NB4 (cell line): ENCODE measurements at regions not wholly inside any gene's neighbourhood (a gene's known extent, or its start where the extent isn't known, plus 50 kb on each side); places are given as distances from the start of the nearest gene placed in this dataset.

ENCODE experiments used
- MYC ChIP-seq: IDR thresholded peaks from 2 replicates; pipeline ENCODE4 v1.6.1; 2011; ENCODE audit warnings: low read depth, low read length
- POLR2A ChIP-seq: IDR thresholded peaks from 2 replicates; pipeline ENCODE4 v1.6.1; 2011; ENCODE audit warnings: mild to moderate bottlenecking; ENCODE audit not compliant: insufficient read length; ENCODE audit errors: extremely low read depth
- TF ChIP-seq, protein P1 (sequence below): IDR thresholded peaks from one replicate; pipeline ENCODE4 v1.5.1; 2012; ENCODE audit warnings: low read depth, low read length
- TF ChIP-seq, protein P2 (sequence below): IDR thresholded peaks from 2 replicates; pipeline ENCODE4 v1.6.1; 2011; ENCODE audit warnings: low read depth, low read length

DNA sequence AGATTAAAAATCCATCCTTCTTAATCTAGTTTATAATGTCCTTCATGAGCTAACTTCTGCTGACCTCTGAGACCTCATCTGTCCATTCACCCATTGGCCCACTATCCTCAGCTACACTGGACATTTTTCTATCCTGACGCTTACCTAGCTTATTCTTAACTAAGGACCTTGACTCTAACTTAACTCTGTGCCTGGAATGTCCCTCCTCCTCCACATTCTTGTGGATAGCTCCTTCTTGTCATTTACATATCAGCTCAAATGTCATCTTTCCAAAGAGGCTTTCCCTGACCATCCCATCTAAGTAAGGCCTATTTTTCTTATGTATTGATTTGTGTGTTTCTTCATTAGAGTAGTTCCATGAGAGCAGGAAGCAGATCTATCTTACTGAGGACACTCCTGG is 54.7 kb downstream of the ATXN3L start:
- TF ChIP-seq POLR2A, result no peak
- TF ChIP-seq, protein P1, sequence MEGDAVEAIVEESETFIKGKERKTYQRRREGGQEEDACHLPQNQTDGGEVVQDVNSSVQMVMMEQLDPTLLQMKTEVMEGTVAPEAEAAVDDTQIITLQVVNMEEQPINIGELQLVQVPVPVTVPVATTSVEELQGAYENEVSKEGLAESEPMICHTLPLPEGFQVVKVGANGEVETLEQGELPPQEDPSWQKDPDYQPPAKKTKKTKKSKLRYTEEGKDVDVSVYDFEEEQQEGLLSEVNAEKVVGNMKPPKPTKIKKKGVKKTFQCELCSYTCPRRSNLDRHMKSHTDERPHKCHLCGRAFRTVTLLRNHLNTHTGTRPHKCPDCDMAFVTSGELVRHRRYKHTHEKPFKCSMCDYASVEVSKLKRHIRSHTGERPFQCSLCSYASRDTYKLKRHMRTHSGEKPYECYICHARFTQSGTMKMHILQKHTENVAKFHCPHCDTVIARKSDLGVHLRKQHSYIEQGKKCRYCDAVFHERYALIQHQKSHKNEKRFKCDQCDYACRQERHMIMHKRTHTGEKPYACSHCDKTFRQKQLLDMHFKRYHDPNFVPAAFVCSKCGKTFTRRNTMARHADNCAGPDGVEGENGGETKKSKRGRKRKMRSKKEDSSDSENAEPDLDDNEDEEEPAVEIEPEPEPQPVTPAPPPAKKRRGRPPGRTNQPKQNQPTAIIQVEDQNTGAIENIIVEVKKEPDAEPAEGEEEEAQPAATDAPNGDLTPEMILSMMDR, result no peak
- TF ChIP-seq, protein P2, sequence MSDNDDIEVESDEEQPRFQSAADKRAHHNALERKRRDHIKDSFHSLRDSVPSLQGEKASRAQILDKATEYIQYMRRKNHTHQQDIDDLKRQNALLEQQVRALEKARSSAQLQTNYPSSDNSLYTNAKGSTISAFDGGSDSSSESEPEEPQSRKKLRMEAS, result no peak
- no peak for TF ChIP-seq MYC
